ENCODE measurements at regions not wholly inside any gene's neighbourhood (a gene's known extent, or its start where the extent isn't known, plus 50 kb on each side); places are given as distances from the start of the nearest gene placed in this dataset.

DNA sequence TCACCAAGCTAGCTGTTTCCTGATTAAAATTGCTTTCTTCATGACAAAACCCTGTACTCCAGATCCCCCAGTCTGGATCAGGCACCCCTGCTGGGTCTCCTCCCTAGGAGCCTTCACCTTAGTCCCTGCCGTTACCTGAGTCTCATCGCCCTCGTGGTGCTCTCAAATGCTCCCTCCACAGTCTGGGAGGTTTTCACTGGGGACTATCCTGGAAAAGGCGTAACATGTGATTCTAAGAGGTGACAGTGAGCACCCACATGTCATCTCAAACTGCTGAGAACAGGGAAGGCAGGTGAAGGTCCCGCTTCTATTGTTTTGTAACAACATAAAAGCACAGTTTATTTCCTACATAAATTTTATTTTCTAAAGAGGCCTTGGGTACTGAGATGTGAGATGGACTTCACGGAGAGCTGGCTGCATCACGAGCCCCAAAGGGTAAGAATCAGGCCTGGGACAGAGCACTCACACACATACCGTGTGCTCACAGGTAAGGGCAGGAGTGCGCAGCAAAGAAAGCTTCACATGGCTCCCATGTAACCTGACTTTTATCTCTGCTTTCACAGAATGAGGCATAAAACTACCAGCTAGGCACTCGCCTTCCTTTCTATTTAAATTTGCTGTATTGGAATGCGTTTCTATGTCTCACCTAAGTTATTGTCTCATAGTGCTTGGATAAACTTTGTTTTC lies 531.5 kb downstream of the RNF144A start:
- H3K4me1 ChIP-seq (ENCODE audit: insufficient read depth, insufficient read length): no peaks in the 10 kb centered on the region
- H3K36me3 ChIP-seq (ENCODE audit: insufficient read depth, insufficient read length, low read length): no peaks in the 10 kb centered on the region
- H3K27me3 ChIP-seq (ENCODE audit: insufficient read depth, insufficient read length): no peaks in the 10 kb centered on the region
- TF ChIP-seq YY1 (IDR thresholded peaks at IDR 0.05; ENCODE audit: insufficient read depth, insufficient read length) (no peak), SUZ12 (IDR thresholded peaks at IDR 0.05; ENCODE audit: extremely low read depth, insufficient read depth, insufficient read length) (no peak), ZNF274 (IDR thresholded peaks at IDR 0.05; ENCODE audit: low read depth, low read length) (no peak)
- H3K9ac ChIP-seq (ENCODE audit: insufficient read length, low read depth): no peak overlapping the region
- no peaks in the 10 kb centered on the region for H3K9me3 ChIP-seq (ENCODE audit: insufficient read depth, low read length)
- no peak overlapping the region for H3K4me3 ChIP-seq (ENCODE audit: insufficient read length, low read depth)
- DNase-seq (ENCODE audit: low read depth, low spot score): no peak

DNA sequence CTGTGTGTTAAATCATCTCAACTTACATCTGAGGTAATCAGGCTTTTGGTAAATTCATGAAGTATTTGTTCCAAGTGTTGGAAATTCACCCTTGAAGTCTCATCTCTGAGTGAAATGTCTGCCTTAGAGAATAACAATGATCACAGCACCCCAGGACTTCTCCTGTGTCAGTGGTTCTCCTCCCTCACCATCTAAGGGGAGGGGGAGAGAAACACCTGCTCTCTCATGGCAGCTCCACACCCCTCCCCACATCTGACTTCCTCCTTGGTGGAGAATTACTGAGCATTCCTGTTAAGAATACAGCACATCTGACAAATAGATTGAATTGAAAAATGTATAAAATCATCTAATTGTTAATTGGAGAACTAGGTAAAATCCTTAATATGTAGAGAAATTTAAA lies 532.1 kb downstream of the RNF144A start:
- Histone ChIP-seq H3K9ac (ENCODE audit: insufficient read length, low read depth) (no peak overlapping the region), H3K9me3 (ENCODE audit: insufficient read depth, low read length) (no peaks in the 10 kb centered on the region), H3K4me1 (ENCODE audit: insufficient read depth, insufficient read length) (no peaks in the 10 kb centered on the region), H3K4me3 (ENCODE audit: insufficient read length, low read depth) (no peak overlapping the region), H3K27me3 (ENCODE audit: insufficient read depth, insufficient read length) (no peaks in the 10 kb centered on the region), H3K36me3 (ENCODE audit: insufficient read depth, insufficient read length, low read length) (no peaks in the 10 kb centered on the region)
- TF ChIP-seq SUZ12 (IDR thresholded peaks at IDR 0.05; ENCODE audit: extremely low read depth, insufficient read depth, insufficient read length): no peak
- TF ChIP-seq YY1 (IDR thresholded peaks at IDR 0.05; ENCODE audit: insufficient read depth, insufficient read length): no peak
- DNase-seq (ENCODE audit: low read depth, low spot score): no peak

DNA sequence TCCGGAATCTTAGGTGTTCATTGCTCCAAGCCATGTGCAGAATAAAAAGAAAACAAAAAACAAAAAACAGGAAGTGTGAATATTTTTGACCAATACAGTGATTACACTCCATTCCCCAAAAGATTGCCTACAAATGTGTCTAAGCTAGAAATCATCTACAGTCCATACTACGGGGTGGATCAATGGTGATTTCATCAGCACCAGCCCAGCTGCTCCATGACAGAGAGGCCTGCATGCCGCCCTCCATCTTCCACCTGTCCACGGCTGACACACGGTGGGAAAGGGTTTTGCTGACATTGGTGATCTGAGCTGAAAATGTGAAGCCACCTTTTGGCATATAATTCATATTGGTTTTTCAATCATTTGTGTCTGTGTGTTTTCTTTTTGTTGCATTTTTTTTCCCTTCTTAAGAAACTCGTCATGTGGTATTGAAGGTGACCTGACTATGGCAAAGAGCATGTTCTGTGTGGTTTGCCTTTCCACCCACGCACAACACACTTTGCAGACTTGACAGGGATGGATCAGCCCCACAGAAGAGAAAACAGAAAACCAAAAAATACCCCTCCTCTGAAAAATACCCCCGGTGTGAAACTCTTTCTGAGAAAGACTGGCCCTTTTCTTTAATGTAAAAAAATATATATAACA lies 533.1 kb downstream of the RNF144A start:
- DNase-seq (ENCODE audit: low read depth, low spot score): no peak
- no peaks in the 10 kb centered on the region for H3K9me3 ChIP-seq (ENCODE audit: insufficient read depth, low read length)
- H3K4me1 ChIP-seq (ENCODE audit: insufficient read depth, insufficient read length): no peaks in the 10 kb centered on the region
- no peak overlapping the region for H3K4me3 ChIP-seq (ENCODE audit: insufficient read length, low read depth)
- TF ChIP-seq SUZ12 (IDR thresholded peaks at IDR 0.05; ENCODE audit: extremely low read depth, insufficient read depth, insufficient read length) (no peak), ZNF274 (IDR thresholded peaks at IDR 0.05; ENCODE audit: low read depth, low read length) (no peak), YY1 (IDR thresholded peaks at IDR 0.05; ENCODE audit: insufficient read depth, insufficient read length) (no peak)
- H3K27me3 ChIP-seq (ENCODE audit: insufficient read depth, insufficient read length): no peaks in the 10 kb centered on the region
- H3K36me3 ChIP-seq (ENCODE audit: insufficient read depth, insufficient read length, low read length): no peaks in the 10 kb centered on the region
- H3K9ac ChIP-seq (ENCODE audit: insufficient read length, low read depth): no peak overlapping the region

DNA sequence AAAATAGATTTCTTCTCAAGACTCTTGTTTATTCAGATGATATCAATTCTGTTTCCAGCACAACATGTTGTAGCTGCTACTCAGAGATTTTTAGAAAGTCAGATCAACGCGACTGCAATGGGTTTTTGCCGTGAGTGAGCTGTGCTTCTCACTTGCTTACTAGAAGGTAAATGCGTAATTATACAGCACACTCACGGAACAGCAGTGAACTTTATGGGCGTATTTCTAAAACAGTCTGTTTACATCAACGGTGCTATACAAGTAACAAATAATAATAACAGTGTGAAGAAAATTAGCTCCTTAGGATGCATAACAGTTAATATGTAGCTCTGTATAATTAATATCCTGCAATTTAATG lies 533.6 kb downstream of the RNF144A start:
- no peak for DNase-seq (ENCODE audit: low read depth, low spot score)
- Histone ChIP-seq H3K4me3 (ENCODE audit: insufficient read length, low read depth) (no peak overlapping the region), H3K36me3 (ENCODE audit: insufficient read depth, insufficient read length, low read length) (no peaks in the 10 kb centered on the region), H3K27me3 (ENCODE audit: insufficient read depth, insufficient read length) (no peaks in the 10 kb centered on the region), H3K9ac (ENCODE audit: insufficient read length, low read depth) (no peak overlapping the region), H3K4me1 (ENCODE audit: insufficient read depth, insufficient read length) (no peaks in the 10 kb centered on the region), H3K9me3 (ENCODE audit: insufficient read depth, low read length) (no peaks in the 10 kb centered on the region)
- TF ChIP-seq ZNF274 (IDR thresholded peaks at IDR 0.05; ENCODE audit: low read depth, low read length) (no peak), SUZ12 (IDR thresholded peaks at IDR 0.05; ENCODE audit: extremely low read depth, insufficient read depth, insufficient read length) (no peak), YY1 (IDR thresholded peaks at IDR 0.05; ENCODE audit: insufficient read depth, insufficient read length) (no peak)

DNA sequence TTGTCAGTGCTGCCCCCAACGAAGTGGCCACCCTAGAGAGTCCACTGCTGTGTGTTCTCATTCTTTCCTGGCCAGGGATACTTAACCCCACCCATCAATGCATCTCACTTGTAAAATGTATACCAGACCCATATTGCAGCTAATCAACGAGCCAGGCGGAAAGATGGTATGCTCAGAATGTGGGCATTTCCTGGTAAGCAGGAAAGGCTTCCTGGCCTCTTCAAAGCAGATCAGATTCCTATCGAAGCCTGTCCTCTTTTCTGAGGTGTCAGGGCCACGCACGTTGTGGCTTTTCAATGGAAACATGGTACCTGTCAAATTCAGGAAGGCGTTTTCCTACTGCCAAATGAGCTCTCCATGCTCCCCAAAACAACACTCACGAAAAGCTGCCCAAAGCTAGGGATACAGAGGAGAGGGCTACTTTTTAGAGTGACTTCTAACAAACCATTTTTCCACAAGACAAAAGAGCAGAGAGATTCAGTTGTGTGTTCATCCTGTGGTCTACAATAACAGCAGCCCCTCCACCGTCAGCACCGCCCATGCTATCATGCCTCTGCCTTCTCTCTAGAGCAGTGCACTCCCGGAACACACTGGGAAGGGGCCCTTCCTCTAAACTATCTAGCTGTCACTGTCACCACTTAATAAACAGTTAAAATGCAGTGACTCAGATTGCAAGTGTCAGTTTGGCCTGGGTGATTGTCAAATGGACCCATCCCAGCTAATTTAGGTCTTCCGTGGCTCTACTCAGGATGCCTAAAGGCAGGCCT lies 535.1 kb downstream of the RNF144A start:
- no peak for DNase-seq (ENCODE audit: low read depth, low spot score)
- Histone ChIP-seq H3K36me3 (ENCODE audit: insufficient read depth, insufficient read length, low read length) (no peaks in the 10 kb centered on the region), H3K4me1 (ENCODE audit: insufficient read depth, insufficient read length) (no peaks in the 10 kb centered on the region), H3K4me3 (ENCODE audit: insufficient read length, low read depth) (no peak overlapping the region), H3K27me3 (ENCODE audit: insufficient read depth, insufficient read length) (no peaks in the 10 kb centered on the region), H3K9me3 (ENCODE audit: insufficient read depth, low read length) (no peaks in the 10 kb centered on the region), H3K9ac (ENCODE audit: insufficient read length, low read depth) (no peak overlapping the region)
- TF ChIP-seq YY1 (IDR thresholded peaks at IDR 0.05; ENCODE audit: insufficient read depth, insufficient read length): no peak
- no peak for TF ChIP-seq ZNF274 (IDR thresholded peaks at IDR 0.05; ENCODE audit: low read depth, low read length)
- TF ChIP-seq SUZ12 (IDR thresholded peaks at IDR 0.05; ENCODE audit: extremely low read depth, insufficient read depth, insufficient read length): no peak

DNA sequence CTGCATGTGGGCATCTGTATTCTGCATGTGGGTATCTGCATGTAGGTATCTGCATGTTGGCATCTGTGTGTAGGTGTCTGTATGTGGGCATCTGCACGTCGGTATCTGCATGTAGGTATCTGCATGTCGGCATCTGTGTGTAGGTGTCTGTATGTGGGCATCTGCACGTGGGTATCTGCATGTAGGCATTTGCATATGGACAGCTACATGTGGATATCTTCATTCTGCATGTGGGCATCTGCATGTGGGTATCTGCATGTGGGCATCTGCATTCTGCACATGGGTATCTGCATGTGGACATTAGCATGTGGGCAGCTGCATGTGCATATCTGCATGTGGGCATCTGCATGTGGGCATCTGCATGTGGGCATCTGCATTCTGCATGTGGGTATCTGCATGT lies 537.4 kb downstream of the RNF144A start:
- Histone ChIP-seq H3K27me3 (ENCODE audit: insufficient read depth, insufficient read length) (no peaks in the 10 kb centered on the region), H3K4me3 (ENCODE audit: insufficient read length, low read depth) (no peak overlapping the region), H3K9me3 (ENCODE audit: insufficient read depth, low read length) (no peaks in the 10 kb centered on the region), H3K36me3 (ENCODE audit: insufficient read depth, insufficient read length, low read length) (no peaks in the 10 kb centered on the region), H3K9ac (ENCODE audit: insufficient read length, low read depth) (no peak overlapping the region), H3K4me1 (ENCODE audit: insufficient read depth, insufficient read length) (no peaks in the 10 kb centered on the region)
- no peak for DNase-seq (ENCODE audit: low read depth, low spot score)
- TF ChIP-seq YY1 (IDR thresholded peaks at IDR 0.05; ENCODE audit: insufficient read depth, insufficient read length) (no peak), ZNF274 (IDR thresholded peaks at IDR 0.05; ENCODE audit: low read depth, low read length) (no peak), SUZ12 (IDR thresholded peaks at IDR 0.05; ENCODE audit: extremely low read depth, insufficient read depth, insufficient read length) (no peak)

DNA sequence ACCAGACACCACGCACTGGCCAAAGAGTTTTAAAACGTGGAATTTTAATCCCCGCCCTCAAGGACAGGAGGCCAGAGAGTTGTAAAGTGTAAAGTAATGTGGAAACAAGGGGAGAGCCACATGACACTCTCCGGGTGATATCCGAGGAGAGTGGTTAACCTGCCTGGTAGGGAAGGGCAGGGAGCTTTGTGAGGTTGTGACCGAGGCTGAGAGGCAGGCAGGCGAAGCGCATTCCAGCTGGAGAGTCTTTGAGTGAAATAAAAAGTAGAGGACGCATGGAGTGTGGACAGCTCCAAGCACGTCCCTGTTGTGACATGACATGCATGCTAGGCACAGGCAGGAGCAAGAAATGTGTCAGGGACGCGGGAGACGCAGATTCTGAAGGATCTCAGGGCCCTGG lies 539.5 kb downstream of the RNF144A start:
- DNase-seq (ENCODE audit: low read depth, low spot score): no peak
- Histone ChIP-seq H3K27me3 (ENCODE audit: insufficient read depth, insufficient read length) (no peaks in the 10 kb centered on the region), H3K4me3 (ENCODE audit: insufficient read length, low read depth) (no peak overlapping the region), H3K36me3 (ENCODE audit: insufficient read depth, insufficient read length, low read length) (no peaks in the 10 kb centered on the region), H3K9ac (ENCODE audit: insufficient read length, low read depth) (no peak overlapping the region), H3K9me3 (ENCODE audit: insufficient read depth, low read length) (no peaks in the 10 kb centered on the region), H3K4me1 (ENCODE audit: insufficient read depth, insufficient read length) (no peaks in the 10 kb centered on the region)
- TF ChIP-seq YY1 (IDR thresholded peaks at IDR 0.05; ENCODE audit: insufficient read depth, insufficient read length) (no peak), SUZ12 (IDR thresholded peaks at IDR 0.05; ENCODE audit: extremely low read depth, insufficient read depth, insufficient read length) (no peak), ZNF274 (IDR thresholded peaks at IDR 0.05; ENCODE audit: low read depth, low read length) (no peak)

Data from NT2/D1 (cell line).